ENCODE measurements at regions not wholly inside any gene's neighbourhood (a gene's known extent, or its start where the extent isn't known, plus 50 kb on each side); places are given as distances from the start of the nearest gene placed in this dataset.

DNA sequence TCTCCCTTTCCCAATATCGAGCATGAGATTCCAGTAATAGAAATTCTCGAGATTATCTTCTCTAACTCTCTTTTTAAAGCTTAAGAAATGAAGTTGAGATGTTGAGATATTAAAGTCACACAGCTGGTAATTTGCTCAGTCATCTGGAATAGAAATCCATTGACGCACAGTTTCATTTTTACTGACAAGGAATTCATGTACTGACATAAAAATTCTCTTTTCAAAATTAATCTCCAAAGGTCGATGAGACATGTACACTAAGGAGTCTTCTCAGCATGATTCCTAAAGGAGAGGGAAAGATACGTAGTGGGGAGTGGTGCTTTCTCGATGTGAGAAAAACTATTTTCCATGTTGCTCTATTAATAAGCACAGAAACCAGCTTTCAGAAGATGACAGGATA is 1639.5 kb upstream of the MIR17HG start:
- TF ChIP-seq, protein P1, sequence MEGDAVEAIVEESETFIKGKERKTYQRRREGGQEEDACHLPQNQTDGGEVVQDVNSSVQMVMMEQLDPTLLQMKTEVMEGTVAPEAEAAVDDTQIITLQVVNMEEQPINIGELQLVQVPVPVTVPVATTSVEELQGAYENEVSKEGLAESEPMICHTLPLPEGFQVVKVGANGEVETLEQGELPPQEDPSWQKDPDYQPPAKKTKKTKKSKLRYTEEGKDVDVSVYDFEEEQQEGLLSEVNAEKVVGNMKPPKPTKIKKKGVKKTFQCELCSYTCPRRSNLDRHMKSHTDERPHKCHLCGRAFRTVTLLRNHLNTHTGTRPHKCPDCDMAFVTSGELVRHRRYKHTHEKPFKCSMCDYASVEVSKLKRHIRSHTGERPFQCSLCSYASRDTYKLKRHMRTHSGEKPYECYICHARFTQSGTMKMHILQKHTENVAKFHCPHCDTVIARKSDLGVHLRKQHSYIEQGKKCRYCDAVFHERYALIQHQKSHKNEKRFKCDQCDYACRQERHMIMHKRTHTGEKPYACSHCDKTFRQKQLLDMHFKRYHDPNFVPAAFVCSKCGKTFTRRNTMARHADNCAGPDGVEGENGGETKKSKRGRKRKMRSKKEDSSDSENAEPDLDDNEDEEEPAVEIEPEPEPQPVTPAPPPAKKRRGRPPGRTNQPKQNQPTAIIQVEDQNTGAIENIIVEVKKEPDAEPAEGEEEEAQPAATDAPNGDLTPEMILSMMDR (IDR thresholded peaks at IDR 0.05; ENCODE audit: insufficient read depth, missing control alignments), result no peak
- FAIRE-seq (no peak), DNase-seq (ENCODE audit: insufficient read length, low spot score) (no peak)

GRCh38 chr13:89721216-89721615 is 1626.3 kb upstream of the MIR17HG start:
- TF ChIP-seq, protein P1 (IDR thresholded peaks at IDR 0.05; ENCODE audit: insufficient read depth, missing control alignments), result no peak
- FAIRE-seq (no peak), DNase-seq (ENCODE audit: insufficient read length, low spot score) (no peak)

DNA sequence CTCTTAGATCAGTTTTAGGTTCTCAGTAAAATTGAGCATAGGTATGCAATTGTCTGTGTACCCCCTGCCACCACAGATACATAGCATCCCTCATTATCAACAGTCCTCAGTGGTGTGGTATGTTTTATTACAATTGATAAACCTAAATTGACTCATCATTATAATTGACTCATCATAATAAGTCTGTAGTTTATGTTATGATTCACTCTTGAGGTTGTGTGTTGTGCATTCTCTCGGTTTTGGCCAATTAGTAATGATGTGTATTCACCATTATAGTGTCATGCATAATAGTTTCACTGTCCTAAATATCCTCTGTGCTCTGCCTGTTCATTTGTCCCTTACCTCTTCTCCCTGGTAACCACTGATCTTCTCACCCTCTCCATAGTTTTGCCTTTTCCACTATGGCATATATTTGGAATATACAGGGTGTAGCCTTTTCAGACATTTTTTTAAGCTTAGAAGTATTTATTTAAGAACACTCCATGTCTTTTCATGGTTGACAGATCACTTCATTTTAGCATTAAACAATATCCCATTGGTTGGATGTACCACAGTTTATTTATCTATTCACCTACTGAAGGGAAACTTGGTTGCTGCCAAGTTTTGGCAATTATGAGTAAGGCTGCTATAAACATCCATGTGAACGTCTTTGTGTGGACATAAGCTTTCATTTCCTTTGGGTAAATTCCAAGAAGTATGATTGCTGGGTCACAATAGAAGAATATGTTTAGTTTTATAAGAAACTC is 1620.6 kb upstream of the MIR17HG start:
- TF ChIP-seq, protein P1 (IDR thresholded peaks at IDR 0.05; ENCODE audit: insufficient read depth, missing control alignments), result no peak
- DNase-seq (ENCODE audit: insufficient read length, low spot score), result no peak
- no peak for FAIRE-seq

- FAIRE-seq (no peak), DNase-seq (ENCODE audit: insufficient read length, low spot score) (no peak)
- TF ChIP-seq, protein P1 (IDR thresholded peaks at IDR 0.05; ENCODE audit: insufficient read depth, missing control alignments), result no peak
Observed at GRCh38 chr13:89733829-89734228, 1613.7 kb upstream of the MIR17HG start.

DNA sequence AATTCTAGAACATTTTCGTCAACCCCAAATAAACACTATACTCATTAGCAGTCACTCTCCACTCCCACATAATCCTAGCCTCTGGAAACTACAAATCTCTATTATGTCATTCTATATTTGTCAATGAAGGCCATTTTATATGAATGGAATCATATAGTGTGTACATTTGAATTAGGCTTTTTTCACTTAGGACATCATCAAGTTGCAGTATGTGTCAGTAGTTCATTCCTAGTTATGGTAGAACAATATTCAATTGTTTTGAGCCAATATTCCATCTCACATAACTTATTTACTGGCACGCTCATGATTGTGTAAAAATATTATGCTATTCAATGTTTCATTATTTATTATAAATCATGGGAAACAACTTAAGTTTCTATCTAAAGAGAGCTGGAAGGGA is 1610.4 kb upstream of the MIR17HG start:
- TF ChIP-seq, protein P1 (IDR thresholded peaks at IDR 0.05; ENCODE audit: insufficient read depth, missing control alignments), result no peak
- FAIRE-seq (no peak), DNase-seq (ENCODE audit: insufficient read length, low spot score) (no peak)

- TF ChIP-seq, protein P1 (IDR thresholded peaks at IDR 0.05; ENCODE audit: insufficient read depth, missing control alignments), result no peak
- FAIRE-seq, result no peak
- no peak for DNase-seq (ENCODE audit: insufficient read length, low spot score)
Observed at GRCh38 chr13:89738072-89738471, 1609.4 kb upstream of the MIR17HG start.

GRCh38 chr13:89740994-89741685 is 1606.3 kb upstream of the MIR17HG start:
- no peak for DNase-seq (ENCODE audit: insufficient read length, low spot score)
- FAIRE-seq, result no peak
- TF ChIP-seq, protein P1 (IDR thresholded peaks at IDR 0.05; ENCODE audit: insufficient read depth, missing control alignments), result no peak
